Brain microvascular endothelial cell (primary cell): ENCODE measurements at regions not wholly inside any gene's neighbourhood (a gene's known extent, or its start where the extent isn't known, plus 50 kb on each side); places are given as distances from the start of the nearest gene placed in this dataset.
"Not testable (repeated sequence)": the region's sequence is repeated elsewhere in the genome, so short reads cannot be mapped to it uniquely, and the experiment has no call there.

Experiments
- DNase-seq: peaks from one replicate; pipeline ENCODE4 v3.0.0-alpha.2; 2020
- H3K27ac ChIP-seq: fragments of 250-450 bp; sonication (Bioruptor Pico); 2 replicates; pipeline ENCODE4 v1.5.1; 2020; ENCODE audit warnings: mild to moderate bottlenecking, moderate library complexity
- H3K27me3 ChIP-seq: fragments of 250-450 bp; sonication (Bioruptor Pico); replicated peaks from 2 replicates; pipeline ENCODE4 v1.5.1; 2020; ENCODE audit warnings: mild to moderate bottlenecking
- H3K36me3 ChIP-seq: fragments of 250-450 bp; sonication (Bioruptor Pico); replicated peaks from 2 replicates; pipeline ENCODE4 v1.5.1; 2020; ENCODE audit warnings: mild to moderate bottlenecking
- H3K4me3 ChIP-seq: 2 replicates; pipeline ENCODE4 v1.5.1; 2011; ENCODE audit warnings: low read depth, mild to moderate bottlenecking, control low read depth, low read length, moderate library complexity
- CTCF ChIP-seq: IDR thresholded peaks from 2 replicates; pipeline ENCODE4 v1.5.1; 2011; ENCODE audit warnings: low read depth, mild to moderate bottlenecking, moderate library complexity, low read length, control low read depth, inconsistent platforms; ENCODE audit errors: missing control alignments
- in situ Hi-C: cut with HindIII; loops from 2 replicates; pipeline ENCODE4 v1.10.0; 2017; ENCODE audit warnings: low sequenced_read_pairs, low pct_ligation_motif_present

- no peaks in the 10 kb centered on the region for H3K36me3 ChIP-seq
- H3K27ac ChIP-seq: no peak overlapping the region
- TF ChIP-seq CTCF: no peak
- no peak overlapping the region for H3K4me3 ChIP-seq
- in situ Hi-C loops: no loop called here
- DNase-seq: no peak
- H3K27me3 ChIP-seq: no peaks in the 10 kb centered on the region
Observed at GRCh38 chr9:107768224-107768623, 278.7 kb upstream of the KLF4 start.

GRCh38 chr9:107767711-107768110, 278.1 kb upstream of the KLF4 start:
- in situ Hi-C loops: no loop called here
- TF ChIP-seq CTCF: no peak

GRCh38 chr9:107763469-107763868, 273.9 kb upstream of the KLF4 start:
- H3K27me3 ChIP-seq, in situ Hi-C loops, DNase-seq, H3K27ac ChIP-seq, H3K36me3 ChIP-seq, H3K4me3 ChIP-seq: not testable (repeated sequence)

More at GRCh38 chr9:107767711-107768110, 278.1 kb upstream of the KLF4 start:
- Histone ChIP-seq H3K36me3 (no peaks in the 10 kb centered on the region), H3K27me3 (no peaks in the 10 kb centered on the region), H3K4me3 (no peak overlapping the region), H3K27ac (no peak overlapping the region)
- DNase-seq: no peak

- TF ChIP-seq CTCF: no peak
- H3K27ac ChIP-seq: no peak overlapping the region
- in situ Hi-C loops: no loop called here
- no peak overlapping the region for H3K4me3 ChIP-seq
- no peaks in the 10 kb centered on the region for H3K36me3 ChIP-seq
- DNase-seq: no peak
- H3K27me3 ChIP-seq: no peaks in the 10 kb centered on the region
Observed at GRCh38 chr9:107761307-107761706, 271.7 kb upstream of the KLF4 start.

- H3K27ac ChIP-seq: no peak overlapping the region
- no peak for DNase-seq
- H3K36me3 ChIP-seq: no peaks in the 10 kb centered on the region
- in situ Hi-C loops: no loop called here
- no peak for TF ChIP-seq CTCF
- H3K4me3 ChIP-seq: no peak overlapping the region
- H3K27me3 ChIP-seq: no peaks in the 10 kb centered on the region
Observed at GRCh38 chr9:107760469-107761242, 271.1 kb upstream of the KLF4 start.

- H3K4me3 ChIP-seq: no peak overlapping the region
- DNase-seq: no peak
- no peaks in the 10 kb centered on the region for H3K36me3 ChIP-seq
- TF ChIP-seq CTCF: no peak
- in situ Hi-C loops: no loop called here
- H3K27me3 ChIP-seq: no peaks in the 10 kb centered on the region
- no peak overlapping the region for H3K27ac ChIP-seq
Observed at GRCh38 chr9:107759823-107760166, 270.2 kb upstream of the KLF4 start.
